Endothelial cell of umbilical vein (primary cell): ENCODE measurements at regions not wholly inside any gene's neighbourhood (a gene's known extent, or its start where the extent isn't known, plus 50 kb on each side); places are given as distances from the start of the nearest gene placed in this dataset.

Experiments
- BruUV-seq: library from RNA; stranded (reverse); fragments of 400-500 nt; replicated peaks from 2 replicates; lab custom pipeline; 2021; lab: Mats Ljungman, UMichigan
- CTCF ChIA-PET: fragments of 300-600, 350-600 bp; sonication (Branson Sonifier 250); formaldehyde crosslinking; loops from one replicate; lab custom pipeline; 2021; ENCODE audit warnings: antibody characterized with exemption, inconsistent platforms; lab: Charles Lee
- POLR2A ChIA-PET: fragments of 300-600, 350-600 bp; sonication (Branson Sonifier 250); formaldehyde crosslinking; loops from one replicate; lab custom pipeline; 2021; ENCODE audit warnings: antibody characterized with exemption, inconsistent platforms; lab: Charles Lee
- DNase-seq: peaks from one replicate; pipeline ENCODE4 v3.0.0-alpha.2; 2011; ENCODE audit warnings: low read depth, low spot score
- FAIRE-seq: peaks from 2 replicates; lab custom pipeline; 2011; peaks lifted over from hg19 to GRCh38; lab: Jason Lieb, UNC
- H2AFZ ChIP-seq: 2 replicates; pipeline ENCODE4 v1.6.0; 2012; ENCODE audit warnings: low read depth, low read length, control low read depth, inconsistent platforms
- H3K27ac ChIP-seq: 2 replicates; pipeline ENCODE4 v1.5.1; 2011; ENCODE audit warnings: low read depth, mild to moderate bottlenecking, control low read depth, low read length, moderate library complexity; ENCODE audit not compliant: insufficient read depth
- H3K27me3 ChIP-seq, 2 experiments: 2 replicates each; pipeline versions ENCODE4 v1.6.0 to v1.6.1; 2011; ENCODE audit warnings: low read length in 2 of 2, mixed read lengths in 1 of 2; ENCODE audit not compliant: control insufficient read depth in 2 of 2, insufficient read depth in 2 of 2
- H3K36me3 ChIP-seq, 2 experiments: 2 replicates in 1 of 2; 3 replicates in 1 of 2; pipeline ENCODE4 v1.5.1; 2011; ENCODE audit warnings: low read length in 2 of 2, mild to moderate bottlenecking in 1 of 2, moderate library complexity in 1 of 2; ENCODE audit not compliant: control insufficient read depth in 2 of 2, insufficient read depth in 2 of 2; ENCODE audit errors: extremely low read depth in 1 of 2
- H3K4me1 ChIP-seq: 3 replicates; pipeline ENCODE4 v1.5.1; 2011; ENCODE audit warnings: mild to moderate bottlenecking, low read length; ENCODE audit not compliant: control insufficient read depth, insufficient read depth; ENCODE audit errors: extremely low read depth
- H3K4me2 ChIP-seq: 2 replicates; pipeline ENCODE4 v1.6.1; 2011; ENCODE audit warnings: low read length, control low read depth, mixed read lengths; ENCODE audit not compliant: insufficient read depth
- H3K4me3 ChIP-seq, 3 experiments: fragments of 200-600 bp in 1 of 3; sonication (generic), shearing (Covaris generic) in 1 of 3; replicated peaks in 1 of 3; 2 replicates each; pipeline ENCODE4 v1.5.1; 2011 to 2016; ENCODE audit warnings: control low read depth in 3 of 3, low read length in 3 of 3, mild to moderate bottlenecking in 2 of 3, inconsistent platforms in 1 of 3, low read depth in 1 of 3, moderate library complexity in 1 of 3; ENCODE audit not compliant: insufficient read depth in 1 of 3
- H3K79me2 ChIP-seq: 2 replicates; pipeline ENCODE4 v1.6.0; 2012; ENCODE audit warnings: low read length, inconsistent platforms; ENCODE audit not compliant: control insufficient read depth, insufficient read depth
- H3K9ac ChIP-seq: replicated peaks from 2 replicates; pipeline ENCODE3; 2011; ENCODE audit warnings: low read length, control low read depth; ENCODE audit not compliant: insufficient read depth; ENCODE audit errors: extremely low read depth
- H3K9me1 ChIP-seq: replicated peaks from 3 replicates; pipeline ENCODE4 v1.6.0; 2011; ENCODE audit warnings: mild to moderate bottlenecking, low read length; ENCODE audit not compliant: control insufficient read depth, insufficient read depth; ENCODE audit errors: extremely low read depth
- H3K9me3 ChIP-seq: replicated peaks from 2 replicates; pipeline ENCODE4 v1.5.1; 2012; ENCODE audit warnings: low read length, inconsistent platforms; ENCODE audit not compliant: control insufficient read depth, insufficient read depth
- H4K20me1 ChIP-seq: replicated peaks from 2 replicates; pipeline ENCODE3; 2011; ENCODE audit warnings: mild to moderate bottlenecking, low read length; ENCODE audit not compliant: control insufficient read depth, insufficient read depth; ENCODE audit errors: extremely low read depth
- CTCF ChIP-seq, 2 donors: IDR thresholded peaks; 1 replicate in 1 of 2; 2 replicates in 1 of 2; pipeline ENCODE4 v1.5.1; 2011; ENCODE audit warnings: low read length in 2 of 2, mild to moderate bottlenecking in 2 of 2, moderate library complexity in 2 of 2, control low read depth in 1 of 2, inconsistent platforms in 1 of 2, low read depth in 1 of 2; ENCODE audit not compliant: insufficient read depth in 1 of 2; ENCODE audit errors: extremely low read depth in 1 of 2
- EZH2 ChIP-seq: IDR thresholded peaks from 2 replicates; pipeline ENCODE4 v1.6.1; 2012; ENCODE audit warnings: borderline replicate concordance, low read depth, mild to moderate bottlenecking, moderate library complexity, low read length, inconsistent platforms; ENCODE audit not compliant: severe bottlenecking
- FOS ChIP-seq: IDR thresholded peaks from 2 replicates; pipeline ENCODE4 v1.6.1; 2011; ENCODE audit warnings: mild to moderate bottlenecking, low read length, moderate library complexity, borderline replicate concordance; ENCODE audit not compliant: insufficient read depth
- GATA2 ChIP-seq: IDR thresholded peaks from 2 replicates; pipeline ENCODE4 v1.7.0; 2011; ENCODE audit warnings: low read depth, mild to moderate bottlenecking, moderate library complexity, mixed read lengths, low read length; ENCODE audit not compliant: insufficient read length, insufficient read depth
- JUN ChIP-seq: IDR thresholded peaks from 2 replicates; pipeline ENCODE4 v1.6.1; 2011; ENCODE audit warnings: borderline replicate concordance, low read depth; ENCODE audit not compliant: insufficient read length, insufficient read depth
- MAX ChIP-seq: IDR thresholded peaks from 2 replicates; pipeline ENCODE4 v1.6.1; 2011; ENCODE audit not compliant: insufficient read depth, insufficient read length
- MYC ChIP-seq: IDR thresholded peaks from one replicate; pipeline ENCODE4 v1.6.1; 2011; ENCODE audit warnings: mild to moderate bottlenecking, low read depth, low read length
- POLR2A ChIP-seq: IDR thresholded peaks from 2 replicates; pipeline ENCODE4 v1.6.1; 2012; ENCODE audit warnings: low read depth, mild to moderate bottlenecking, control low read depth, low read length
- POLR2AphosphoS5 ChIP-seq: IDR thresholded peaks from 2 replicates; pipeline ENCODE4 v1.6.1; 2012; ENCODE audit warnings: low read depth, mild to moderate bottlenecking, control low read depth, low read length, moderate library complexity; ENCODE audit not compliant: insufficient read depth
- dilution Hi-C: fragments of 300-500 bp; cut with MboI; formaldehyde crosslinking; loops from one replicate; pipeline ENCODE4 v1.15.0; 2019; ENCODE audit warnings: low sequenced_read_pairs; ENCODE audit not compliant: extremely low pct_ligation_motif_present
- intact Hi-C: fragments of 100-400 bp; cut with micrococcal nuclease; formaldehyde crosslinking; loops from one replicate; pipeline ENCODE4 v1.10.0; 2022

- DNase-seq (no peak), FAIRE-seq (no peak)
- Histone ChIP-seq H3K4me2 (no peak overlapping the region), H3K27ac (no peak overlapping the region), H3K36me3 (no peaks in the 10 kb centered on the region), H3K27me3 (peaks cover 1 to 2% of the 10 kb centered on the region in 2 experiments), H3K4me1 (no peaks in the 10 kb centered on the region), H4K20me1 (no peaks in the 10 kb centered on the region), H3K9me1 (no peaks in the 10 kb centered on the region), H3K9me3 (no peaks in the 10 kb centered on the region), H3K79me2 (no peaks in the 10 kb centered on the region), H3K9ac (no peak overlapping the region), H3K4me3 (no peak overlapping the region), H2AFZ (no peak overlapping the region)
- ChIA-PET CTCF (no interaction called here), POLR2A (no interaction called here)
- dilution Hi-C loops, result no loop called here
- intact Hi-C loops, result no loop called here
- no peak for TF ChIP-seq JUN
- TF ChIP-seq MYC, result no peak
- no peak for TF ChIP-seq EZH2
- TF ChIP-seq CTCF (IDR thresholded peaks at IDR 0.05; ENCODE audit: extremely low read depth in 1 of 2, insufficient read depth in 1 of 2, low read depth in 1 of 2, low read length in 2 of 2), result no peak
- TF ChIP-seq MAX, result no peak
- BruUV-seq, result no TSS peak
Observed at GRCh38 chr7:46396481-46396880, 475.4 kb upstream of the IGFBP3 start.

- H3K9me1 ChIP-seq, result no peaks in the 10 kb centered on the region
- H3K4me3 ChIP-seq, result no peak overlapping the region
- H3K4me2 ChIP-seq, result no peak overlapping the region
- no peaks in the 10 kb centered on the region for H3K36me3 ChIP-seq
- H3K27me3 ChIP-seq, result peaks cover 1 to 2% of the 10 kb centered on the region in 2 experiments
- POLR2A ChIA-PET, result no interaction called here
- CTCF ChIA-PET, result interaction anchor here (1.0 to 1.1 kb wide), 2 partner anchors 16 to 695 kb away, joined by 3 read pairs; no protein-coding TSS in a partner anchor
- TF ChIP-seq POLR2A (no peak), MAX (no peak), CTCF (IDR thresholded peaks at IDR 0.05; ENCODE audit: extremely low read depth in 1 of 2, insufficient read depth in 1 of 2, low read depth in 1 of 2, low read length in 2 of 2) (no peak), FOS (no peak), GATA2 (no peak), EZH2 (no peak), POLR2AphosphoS5 (no peak), MYC (no peak)
- intact Hi-C loops, result no loop called here
- DNase-seq, result no peak
- FAIRE-seq, result no peak
- H4K20me1 ChIP-seq, result no peaks in the 10 kb centered on the region
- no peak overlapping the region for H2AFZ ChIP-seq
- dilution Hi-C loops, result no loop called here
- no peaks in the 10 kb centered on the region for H3K9me3 ChIP-seq
- no peaks in the 10 kb centered on the region for H3K79me2 ChIP-seq
- H3K4me1 ChIP-seq, result no peaks in the 10 kb centered on the region
- no peak overlapping the region for H3K9ac ChIP-seq
- no peak overlapping the region for H3K27ac ChIP-seq
- no TSS peak for BruUV-seq
Observed at GRCh38 chr7:46393142-46393541, 472.1 kb upstream of the IGFBP3 start.
